ENCODE measurements at regions not wholly inside any gene's neighbourhood (a gene's known extent, or its start where the extent isn't known, plus 50 kb on each side); places are given as distances from the start of the nearest gene placed in this dataset.

- TF ChIP-seq CTCF (IDR thresholded peaks at IDR 0.05): no peak
- TF ChIP-seq EZH2 (IDR thresholded peaks at IDR 0.05; ENCODE audit: borderline replicate concordance, insufficient read depth, low read depth, low read length, poor library complexity, severe bottlenecking): no peak
Measured at GRCh38 chr5:68467794-68468193, 252.2 kb downstream of the PIK3R1 start.
